DOHH2 (cell line): ENCODE measurements at regions not wholly inside any gene's neighbourhood (a gene's known extent, or its start where the extent isn't known, plus 50 kb on each side); places are given as distances from the start of the nearest gene placed in this dataset.
"Not testable (repeated sequence)": the region's sequence is repeated elsewhere in the genome, so short reads cannot be mapped to it uniquely, and the experiment has no call there.

ENCODE experiments used
- H3F3A ChIP-seq: fragments of 200-600 bp; sonication (generic), shearing (Covaris generic); 2 replicates; pipeline ENCODE4 v1.6.0; 2016; ENCODE audit warnings: antibody characterized with exemption, mild to moderate bottlenecking; ENCODE audit not compliant: control insufficient read depth, insufficient read depth
- H3K27ac ChIP-seq: fragments of 200-600 bp; sonication (generic); 2 replicates; pipeline ENCODE4 v1.5.1; 2014; ENCODE audit warnings: low read depth, mild to moderate bottlenecking, low read length, moderate library complexity
- H3K27me3 ChIP-seq: fragments of 200-600 bp; sonication (generic); 2 replicates; pipeline ENCODE4 v1.6.1; 2014; ENCODE audit warnings: mild to moderate bottlenecking, low read length, mixed read lengths; ENCODE audit not compliant: control insufficient read depth
- H3K36me3 ChIP-seq: fragments of 200-600 bp; sonication (generic); 2 replicates; pipeline ENCODE4 v1.6.1; 2014; ENCODE audit warnings: mild to moderate bottlenecking, low read length, moderate library complexity, mixed read lengths; ENCODE audit not compliant: control insufficient read depth
- H3K4me1 ChIP-seq: fragments of 200-600 bp; sonication (generic); 2 replicates; pipeline ENCODE4 v1.6.1; 2014; ENCODE audit warnings: mild to moderate bottlenecking, low read length, mixed read lengths; ENCODE audit not compliant: control insufficient read depth
- H3K4me2 ChIP-seq: fragments of 200-600 bp; sonication (generic); 2 replicates; pipeline ENCODE4 v1.6.0; 2014; ENCODE audit warnings: mild to moderate bottlenecking, low read length, moderate library complexity
- H3K4me3 ChIP-seq: fragments of 200-600 bp; sonication (generic); 2 replicates; pipeline ENCODE4 v1.5.1; 2014; ENCODE audit warnings: mild to moderate bottlenecking, low read length, mixed read lengths
- H3K79me2 ChIP-seq: fragments of 200-600 bp; sonication (generic); 2 replicates; pipeline ENCODE4 v1.6.1; 2014; ENCODE audit warnings: mild to moderate bottlenecking, low read length, mixed read lengths; ENCODE audit not compliant: control insufficient read depth
- H3K9me2 ChIP-seq: fragments of 200-600 bp; sonication (generic); replicated peaks from 2 replicates; pipeline ENCODE4 v1.6.1; 2014; ENCODE audit warnings: mild to moderate bottlenecking, low read length, mixed read lengths; ENCODE audit not compliant: control insufficient read depth
- H3K9me3 ChIP-seq: fragments of 200-600 bp; sonication (generic); 2 replicates; pipeline ENCODE4 v1.6.1; 2014; ENCODE audit warnings: antibody characterized with exemption, low read length, mixed read lengths; ENCODE audit not compliant: control insufficient read depth, insufficient read depth
- H4K20me1 ChIP-seq: fragments of 200-600 bp; sonication (generic); 2 replicates; pipeline ENCODE4 v1.6.0; 2014; ENCODE audit warnings: low read depth, mild to moderate bottlenecking, antibody characterized with exemption, low read length, moderate library complexity; ENCODE audit not compliant: control insufficient read depth, insufficient read depth
- EZH2phosphoT487 ChIP-seq: fragments of 200-600 bp; sonication (generic); IDR thresholded peaks from 2 replicates; pipeline ENCODE4 v1.6.1; 2017; ENCODE audit warnings: borderline replicate concordance, mild to moderate bottlenecking, antibody characterized with exemption, low read length, moderate library complexity, mixed read lengths
- TF ChIP-seq, protein P1 (sequence below): fragments of 200-600 bp; sonication (generic); IDR thresholded peaks from one replicate; pipeline ENCODE4 v1.5.1; 2014; ENCODE audit warnings: antibody characterized with exemption, mild to moderate bottlenecking, low read depth, low read length; ENCODE audit not compliant: poor library complexity, severe bottlenecking

DNA sequence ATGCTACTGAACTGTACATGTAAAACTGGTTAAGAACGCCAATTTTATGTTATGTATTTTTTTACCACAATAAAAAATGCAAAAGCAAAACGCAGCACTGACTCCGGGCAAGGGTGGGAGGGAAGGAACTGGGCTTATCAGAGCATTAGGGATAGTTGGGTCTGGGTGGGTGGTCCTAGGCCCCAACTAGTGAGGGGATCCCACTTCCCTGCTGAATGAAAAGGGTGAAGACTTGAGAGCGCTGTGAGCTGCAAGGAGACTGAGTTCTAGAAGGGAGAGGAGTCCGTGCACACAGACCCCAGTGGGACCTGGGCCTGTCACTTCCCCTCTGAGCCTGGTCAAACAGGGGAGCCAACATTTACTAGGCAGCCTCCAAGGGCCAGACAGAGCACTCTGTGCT, 98.6 kb downstream of the TPRA1 start:
- Histone ChIP-seq H3F3A (no peaks in the 10 kb centered on the region), H3K36me3 (no peaks in the 10 kb centered on the region), H3K4me2 (no peak overlapping the region), H3K27me3 (peaks cover 3% of the 10 kb centered on the region; the same call in 1 of the 2 replicates), H3K27ac (no peak overlapping the region), H3K4me3 (no peak overlapping the region), H3K4me1 (no peaks in the 10 kb centered on the region), H3K79me2 (no peaks in the 10 kb centered on the region), H3K9me3 (no peaks in the 10 kb centered on the region; the same call in 1 of the 2 replicates), H3K9me2 (no peaks in the 10 kb centered on the region), H4K20me1 (no peaks in the 10 kb centered on the region)
- TF ChIP-seq, protein P1, sequence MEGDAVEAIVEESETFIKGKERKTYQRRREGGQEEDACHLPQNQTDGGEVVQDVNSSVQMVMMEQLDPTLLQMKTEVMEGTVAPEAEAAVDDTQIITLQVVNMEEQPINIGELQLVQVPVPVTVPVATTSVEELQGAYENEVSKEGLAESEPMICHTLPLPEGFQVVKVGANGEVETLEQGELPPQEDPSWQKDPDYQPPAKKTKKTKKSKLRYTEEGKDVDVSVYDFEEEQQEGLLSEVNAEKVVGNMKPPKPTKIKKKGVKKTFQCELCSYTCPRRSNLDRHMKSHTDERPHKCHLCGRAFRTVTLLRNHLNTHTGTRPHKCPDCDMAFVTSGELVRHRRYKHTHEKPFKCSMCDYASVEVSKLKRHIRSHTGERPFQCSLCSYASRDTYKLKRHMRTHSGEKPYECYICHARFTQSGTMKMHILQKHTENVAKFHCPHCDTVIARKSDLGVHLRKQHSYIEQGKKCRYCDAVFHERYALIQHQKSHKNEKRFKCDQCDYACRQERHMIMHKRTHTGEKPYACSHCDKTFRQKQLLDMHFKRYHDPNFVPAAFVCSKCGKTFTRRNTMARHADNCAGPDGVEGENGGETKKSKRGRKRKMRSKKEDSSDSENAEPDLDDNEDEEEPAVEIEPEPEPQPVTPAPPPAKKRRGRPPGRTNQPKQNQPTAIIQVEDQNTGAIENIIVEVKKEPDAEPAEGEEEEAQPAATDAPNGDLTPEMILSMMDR: no peak
- no peak for TF ChIP-seq EZH2phosphoT487

- H3K27me3 ChIP-seq: peaks cover 3% of the 10 kb centered on the region; the same call in 1 of the 2 replicates
- no peak for TF ChIP-seq EZH2phosphoT487
- TF ChIP-seq, protein P1: no peak
- H3K4me3 ChIP-seq: no peak overlapping the region
- H3K9me3 ChIP-seq: no peaks in the 10 kb centered on the region
- no peaks in the 10 kb centered on the region for H3K4me1 ChIP-seq
- no peaks in the 10 kb centered on the region for H3F3A ChIP-seq
- no peaks in the 10 kb centered on the region for H3K9me2 ChIP-seq
- no peaks in the 10 kb centered on the region for H3K79me2 ChIP-seq
- no peaks in the 10 kb centered on the region for H4K20me1 ChIP-seq
- no peaks in the 10 kb centered on the region for H3K36me3 ChIP-seq
- no peak overlapping the region for H3K27ac ChIP-seq
- H3K4me2 ChIP-seq: no peak overlapping the region
These were observed 99.2 kb downstream of the TPRA1 start for GRCh38 chr3:127491323-127491722.

GRCh38 chr3:127491024-127491305, 99.6 kb downstream of the TPRA1 start:
- H3K9me2 ChIP-seq, H3K27ac ChIP-seq, H3K4me2 ChIP-seq, H3K27me3 ChIP-seq, H3F3A ChIP-seq, H3K9me3 ChIP-seq, H3K36me3 ChIP-seq, H3K4me3 ChIP-seq, H3K79me2 ChIP-seq, H4K20me1 ChIP-seq, H3K4me1 ChIP-seq: not testable (repeated sequence)

GRCh38 chr3:127490271-127491023, 100.1 kb downstream of the TPRA1 start:
- H3K4me3 ChIP-seq: no peak overlapping the region
- peaks cover 3% of the 10 kb centered on the region; the same call in 1 of the 2 replicates for H3K27me3 ChIP-seq
- no peak overlapping the region for H3K27ac ChIP-seq
- TF ChIP-seq EZH2phosphoT487: no peak
- TF ChIP-seq, protein P1: no peak
- H3K36me3 ChIP-seq: no peaks in the 10 kb centered on the region
- no peaks in the 10 kb centered on the region for H4K20me1 ChIP-seq
- H3K4me2 ChIP-seq: no peak overlapping the region
- no peaks in the 10 kb centered on the region for H3F3A ChIP-seq
- H3K9me3 ChIP-seq: no peaks in the 10 kb centered on the region
- H3K79me2 ChIP-seq: no peaks in the 10 kb centered on the region
- no peaks in the 10 kb centered on the region for H3K4me1 ChIP-seq
- H3K9me2 ChIP-seq: no peaks in the 10 kb centered on the region
